Activated T-helper 2 cell treated with anti-CD3 and anti-CD28 coated beads, Interferon-gamma antibody, Interleukin-2, Interleukin-4, amounts not matched to agents 10 μg/mL and 5 μg/mL and 100 μg/mL, durations not matched to agents 14 hours and 24 hours and 36 hours (primary cell): ENCODE measurements at regions not wholly inside any gene's neighbourhood (a gene's known extent, or its start where the extent isn't known, plus 50 kb on each side); places are given as distances from the start of the nearest gene placed in this dataset.

Experiments
- DNase-seq: peaks from one replicate; pipeline ENCODE4 v3.0.0; 2021; ENCODE audit warnings: low spot score
- H3K27ac Mint-ChIP-seq: one replicate; pipeline ENCODE4 v1.8.0; 2021; ENCODE audit warnings: mixed read lengths
- H3K27me3 Mint-ChIP-seq: one replicate; pipeline ENCODE4 v1.8.0; 2021; ENCODE audit warnings: low read depth, mixed read lengths
- H3K36me3 Mint-ChIP-seq: one replicate; pipeline ENCODE4 v1.8.0; 2021; ENCODE audit warnings: low read depth, mixed read lengths
- H3K4me1 Mint-ChIP-seq: one replicate; pipeline ENCODE4 v1.8.0; 2021; ENCODE audit warnings: low read depth, mixed read lengths
- H3K4me3 Mint-ChIP-seq: one replicate; pipeline ENCODE4 v1.8.0; 2021; ENCODE audit warnings: low read depth, mild to moderate bottlenecking, moderate library complexity, mixed read lengths
- H3K9me3 Mint-ChIP-seq: one replicate; pipeline ENCODE4 v1.8.0; 2021; ENCODE audit warnings: mixed read lengths
- intact Hi-C: fragments of 100-400 bp; cut with micrococcal nuclease; formaldehyde crosslinking; loops from one replicate; pipeline ENCODE4 v1.15.1; 2023

DNA sequence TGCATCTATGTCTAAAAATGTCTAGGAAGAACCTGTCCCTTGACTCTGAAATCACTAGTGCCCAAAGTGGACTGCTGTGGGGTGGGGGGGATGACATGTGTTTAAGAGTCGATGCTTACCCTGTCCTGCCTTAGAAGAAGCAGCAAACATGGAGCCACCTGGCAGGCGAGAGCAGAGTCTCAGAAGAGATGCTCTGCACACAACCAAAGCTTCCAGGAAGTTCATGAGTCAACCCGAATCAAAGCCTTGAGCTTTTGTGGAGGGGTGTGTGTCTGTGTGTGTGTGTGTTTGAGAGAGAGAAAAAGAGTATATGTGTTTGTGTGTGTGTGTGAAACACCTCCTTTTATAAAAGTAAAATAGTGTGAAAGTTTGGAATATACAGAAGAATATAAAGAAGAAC lies 269.9 kb downstream of the ALDH8A1 start:
- peaks cover 3% of the 10 kb centered on the region for H3K4me1 Mint-ChIP-seq
- no peaks in the 10 kb centered on the region for H3K36me3 Mint-ChIP-seq
- H3K27ac Mint-ChIP-seq: no peak overlapping the region
- H3K4me3 Mint-ChIP-seq: no peak overlapping the region
- DNase-seq: no peak
- H3K9me3 Mint-ChIP-seq: no peaks in the 10 kb centered on the region
- intact Hi-C loops: no loop called here
- H3K27me3 Mint-ChIP-seq: peaks cover 4% of the 10 kb centered on the region

DNA sequence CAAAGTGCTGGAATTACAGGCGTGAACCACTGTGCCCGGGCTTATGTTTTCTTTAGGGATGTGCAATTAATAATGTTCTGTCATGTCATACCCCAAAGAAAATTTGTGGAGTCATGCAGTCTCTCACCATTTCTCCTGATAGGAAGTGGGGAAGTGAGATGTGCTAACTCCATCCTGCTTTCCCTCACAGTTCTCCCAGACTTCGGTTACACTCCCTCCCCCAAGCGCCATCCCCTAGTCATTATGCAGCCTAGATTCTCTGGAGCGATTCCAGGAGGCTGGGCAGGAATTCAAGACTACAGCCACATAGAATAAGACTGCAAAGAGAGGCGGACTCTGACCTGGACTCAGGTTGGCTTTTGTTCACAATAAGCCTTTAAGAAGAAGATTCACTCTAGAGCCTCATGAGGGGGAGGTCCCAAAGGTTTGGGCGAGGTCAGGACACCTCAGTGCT lies 271.4 kb downstream of the ALDH8A1 start:
- H3K9me3 Mint-ChIP-seq: no peaks in the 10 kb centered on the region
- H3K36me3 Mint-ChIP-seq: no peaks in the 10 kb centered on the region
- no peaks in the 10 kb centered on the region for H3K27me3 Mint-ChIP-seq
- no peak for DNase-seq
- no peak overlapping the region for H3K27ac Mint-ChIP-seq
- peaks cover 6% of the 10 kb centered on the region for H3K4me1 Mint-ChIP-seq
- H3K4me3 Mint-ChIP-seq: no peak overlapping the region
- intact Hi-C loops: no loop called here

DNA sequence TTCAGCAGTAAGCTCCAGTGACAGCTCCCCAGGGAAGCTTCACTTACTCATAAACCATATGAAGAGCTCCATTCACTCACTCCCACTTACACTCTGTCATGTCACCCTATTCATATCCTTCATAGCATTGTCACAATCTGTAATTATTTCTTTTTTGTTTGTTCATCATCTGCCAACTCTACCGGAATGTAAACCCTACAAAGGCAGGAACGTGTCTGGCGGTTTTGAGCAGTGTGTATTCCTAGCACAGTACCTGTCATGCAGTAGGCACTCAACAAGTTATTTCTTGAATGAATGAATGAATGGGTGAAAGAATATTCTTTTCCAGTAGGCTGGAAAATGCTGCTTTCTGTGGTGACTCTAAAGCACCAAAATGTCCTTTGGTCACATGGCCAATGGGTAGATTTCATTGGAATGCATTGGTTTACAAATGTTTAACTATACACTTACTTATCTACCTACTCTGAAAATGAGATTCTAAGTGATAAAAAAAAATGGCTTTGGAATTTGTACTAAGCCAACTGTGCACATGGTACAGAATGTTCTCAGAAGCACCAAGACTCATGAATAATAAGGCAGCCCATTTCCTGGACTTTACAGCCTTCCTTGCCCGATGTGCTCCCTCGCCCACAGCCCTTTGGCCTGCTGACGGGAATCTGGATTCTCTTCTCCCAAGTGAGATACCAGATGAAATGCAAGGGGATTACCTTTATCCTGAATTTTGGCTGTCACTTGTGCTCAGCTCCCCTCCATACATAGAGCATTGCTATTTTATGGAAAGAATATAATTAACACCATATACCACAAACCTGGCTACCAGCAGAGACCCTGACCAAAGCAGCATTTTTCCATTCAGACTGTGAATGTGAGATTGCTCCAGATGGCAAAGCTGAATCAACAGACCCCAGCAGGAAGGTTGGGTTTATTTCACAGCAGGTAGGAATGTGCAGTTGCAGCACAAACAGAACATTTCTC lies 273.3 kb downstream of the ALDH8A1 start:
- intact Hi-C loops: no loop called here
- Mint-ChIP-seq H3K36me3 (no peaks in the 10 kb centered on the region), H3K27me3 (no peaks in the 10 kb centered on the region), H3K4me3 (no peak overlapping the region), H3K4me1 (peaks cover 11% of the 10 kb centered on the region), H3K27ac (no peak overlapping the region), H3K9me3 (no peaks in the 10 kb centered on the region)
- no peak for DNase-seq

- no peaks in the 10 kb centered on the region for H3K9me3 Mint-ChIP-seq
- H3K36me3 Mint-ChIP-seq: no peaks in the 10 kb centered on the region
- no peaks in the 10 kb centered on the region for H3K27me3 Mint-ChIP-seq
- intact Hi-C loops: no loop called here
- DNase-seq: no peak
- H3K27ac Mint-ChIP-seq: no peak overlapping the region
- peaks cover 11% of the 10 kb centered on the region for H3K4me1 Mint-ChIP-seq
- no peak overlapping the region for H3K4me3 Mint-ChIP-seq
Measured at GRCh38 chr6:134675110-134676054, 274.5 kb downstream of the ALDH8A1 start.

- Mint-ChIP-seq H3K4me1 (peaks cover 8% of the 10 kb centered on the region), H3K9me3 (no peaks in the 10 kb centered on the region), H3K27ac (no peak overlapping the region), H3K36me3 (no peaks in the 10 kb centered on the region), H3K27me3 (no peaks in the 10 kb centered on the region), H3K4me3 (no peak overlapping the region)
- no peak for DNase-seq
- intact Hi-C loops: no loop called here
Measured at GRCh38 chr6:134674562-134674961, 275.3 kb downstream of the ALDH8A1 start.

DNA sequence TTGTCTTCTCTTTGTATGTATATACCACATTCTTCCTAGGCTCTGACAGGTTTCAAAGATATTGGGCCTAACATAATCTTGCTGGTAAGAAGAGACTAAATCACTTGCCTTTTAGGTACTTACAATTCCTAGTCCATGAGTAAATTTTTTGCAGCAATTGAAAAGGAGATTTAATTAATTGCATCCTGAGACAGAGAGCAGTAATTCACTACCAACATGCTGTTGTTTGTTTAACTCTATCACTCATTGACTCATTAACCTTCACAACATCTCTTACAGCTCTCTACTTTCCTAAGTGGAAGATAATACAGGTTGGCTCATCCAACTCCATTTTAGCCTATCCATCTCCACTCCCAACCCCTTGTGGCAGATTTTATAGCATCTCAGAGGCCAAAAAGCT lies 280.4 kb downstream of the ALDH8A1 start:
- Mint-ChIP-seq H3K4me1 (peaks cover 8% of the 10 kb centered on the region), H3K27me3 (no peaks in the 10 kb centered on the region), H3K4me3 (no peak overlapping the region), H3K9me3 (no peaks in the 10 kb centered on the region), H3K36me3 (no peaks in the 10 kb centered on the region), H3K27ac (no peak overlapping the region)
- DNase-seq: no peak
- intact Hi-C loops: no loop called here

DNA sequence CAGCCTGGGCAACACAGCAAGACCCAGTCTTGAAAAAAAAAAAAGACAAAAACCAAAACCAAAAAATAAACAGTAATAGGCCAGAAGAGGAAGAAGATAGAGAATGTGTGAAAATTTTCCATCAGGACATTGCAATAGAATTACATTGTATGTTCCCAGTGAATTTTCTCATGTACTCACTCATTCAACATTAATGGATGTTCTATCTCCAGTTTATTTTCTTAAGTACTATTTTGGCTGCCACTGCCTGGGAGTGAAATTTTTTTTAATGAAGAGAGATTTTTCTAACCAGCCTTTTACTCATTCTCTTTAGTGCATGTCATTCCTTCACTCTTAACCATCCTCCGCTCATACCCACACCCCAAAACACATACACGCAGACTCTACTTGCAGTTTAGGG lies 282.8 kb downstream of the ALDH8A1 start:
- intact Hi-C loops: no loop called here
- no peaks in the 10 kb centered on the region for H3K27me3 Mint-ChIP-seq
- DNase-seq: no peak
- H3K4me1 Mint-ChIP-seq: no peaks in the 10 kb centered on the region
- H3K27ac Mint-ChIP-seq: no peak overlapping the region
- H3K9me3 Mint-ChIP-seq: no peaks in the 10 kb centered on the region
- no peak overlapping the region for H3K4me3 Mint-ChIP-seq
- no peaks in the 10 kb centered on the region for H3K36me3 Mint-ChIP-seq

- intact Hi-C loops: no loop called here
- no peaks in the 10 kb centered on the region for H3K9me3 Mint-ChIP-seq
- peaks cover 1% of the 10 kb centered on the region for H3K27me3 Mint-ChIP-seq
- H3K27ac Mint-ChIP-seq: no peak overlapping the region
- DNase-seq: no peak
- no peaks in the 10 kb centered on the region for H3K4me1 Mint-ChIP-seq
- no peak overlapping the region for H3K4me3 Mint-ChIP-seq
- H3K36me3 Mint-ChIP-seq: no peaks in the 10 kb centered on the region
Measured at GRCh38 chr6:134666125-134666524, 283.8 kb downstream of the ALDH8A1 start.

DNA sequence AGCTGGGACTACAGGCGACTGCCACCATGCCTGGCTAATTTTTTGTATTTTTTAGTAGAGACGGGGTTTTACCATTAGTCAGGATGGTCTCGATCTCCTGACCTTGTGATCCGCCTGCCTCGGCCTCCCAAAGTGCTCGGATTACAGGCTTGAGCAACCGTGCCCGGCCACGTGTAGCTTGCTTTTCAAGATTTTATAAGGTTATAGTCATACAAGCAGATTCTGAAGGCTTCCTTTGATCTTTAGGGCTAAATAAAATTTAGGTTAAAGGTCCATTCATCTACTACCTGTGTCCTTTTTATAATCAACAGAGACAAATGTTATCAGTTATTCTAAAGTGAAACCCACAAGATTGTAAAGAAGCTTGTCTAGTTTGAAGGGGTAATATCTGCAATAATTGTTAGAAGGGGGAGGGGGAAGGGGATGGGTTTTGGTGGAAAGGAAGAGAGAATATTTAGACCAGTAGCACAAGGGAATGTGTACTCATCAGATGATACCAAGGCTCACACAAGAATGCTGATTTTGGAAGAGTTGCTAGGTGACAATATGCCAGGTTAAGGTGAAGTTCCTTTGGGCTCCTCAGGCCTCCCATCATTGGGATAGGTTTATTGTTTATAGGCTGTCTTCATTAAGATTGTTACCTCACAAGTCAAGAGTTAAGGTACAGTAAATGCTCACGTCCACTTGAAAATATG lies 284.7 kb downstream of the ALDH8A1 start:
- peaks cover 3% of the 10 kb centered on the region for H3K27me3 Mint-ChIP-seq
- no peaks in the 10 kb centered on the region for H3K36me3 Mint-ChIP-seq
- no peaks in the 10 kb centered on the region for H3K4me1 Mint-ChIP-seq
- H3K27ac Mint-ChIP-seq: no peak overlapping the region
- DNase-seq: no peak
- H3K4me3 Mint-ChIP-seq: no peak overlapping the region
- intact Hi-C loops: no loop called here
- H3K9me3 Mint-ChIP-seq: no peaks in the 10 kb centered on the region

DNA sequence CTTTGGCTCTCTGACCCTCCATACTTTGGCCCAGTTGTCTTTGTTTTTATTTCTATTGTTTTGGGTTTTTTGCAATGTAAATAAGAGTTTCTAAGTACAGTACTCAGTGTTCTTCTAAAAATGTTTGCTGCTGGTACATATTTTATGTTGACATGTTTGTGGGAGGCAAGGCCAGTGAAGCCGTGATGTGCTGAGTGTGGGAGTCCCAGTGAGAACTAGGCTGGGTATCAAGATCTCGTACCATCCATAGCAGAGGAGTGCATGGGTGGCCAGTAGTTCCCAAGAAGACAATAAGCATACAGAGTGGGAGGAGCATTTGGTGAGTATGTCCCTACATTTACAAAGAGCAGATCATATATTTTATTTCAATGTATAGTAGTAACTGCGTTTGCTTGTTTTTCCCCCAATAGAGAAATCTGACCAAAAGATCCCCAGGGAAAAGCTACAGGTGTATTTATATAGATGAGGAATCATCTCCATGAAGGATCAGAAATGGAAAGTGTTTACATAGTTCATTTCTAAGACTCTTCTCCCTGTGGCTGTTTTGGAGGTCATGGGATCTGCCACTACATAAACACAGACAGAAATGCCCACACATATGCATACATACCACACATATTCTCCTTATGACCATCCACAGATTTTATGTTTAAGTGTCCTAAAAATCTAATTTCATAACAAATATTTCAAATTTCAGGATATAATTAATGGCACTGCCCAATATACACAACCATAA lies 285.9 kb downstream of the ALDH8A1 start:
- no peaks in the 10 kb centered on the region for H3K4me1 Mint-ChIP-seq
- H3K27ac Mint-ChIP-seq: no peak overlapping the region
- no peaks in the 10 kb centered on the region for H3K36me3 Mint-ChIP-seq
- H3K4me3 Mint-ChIP-seq: no peak overlapping the region
- intact Hi-C loops: no loop called here
- no peaks in the 10 kb centered on the region for H3K9me3 Mint-ChIP-seq
- peaks cover 3% of the 10 kb centered on the region for H3K27me3 Mint-ChIP-seq
- DNase-seq: no peak

DNA sequence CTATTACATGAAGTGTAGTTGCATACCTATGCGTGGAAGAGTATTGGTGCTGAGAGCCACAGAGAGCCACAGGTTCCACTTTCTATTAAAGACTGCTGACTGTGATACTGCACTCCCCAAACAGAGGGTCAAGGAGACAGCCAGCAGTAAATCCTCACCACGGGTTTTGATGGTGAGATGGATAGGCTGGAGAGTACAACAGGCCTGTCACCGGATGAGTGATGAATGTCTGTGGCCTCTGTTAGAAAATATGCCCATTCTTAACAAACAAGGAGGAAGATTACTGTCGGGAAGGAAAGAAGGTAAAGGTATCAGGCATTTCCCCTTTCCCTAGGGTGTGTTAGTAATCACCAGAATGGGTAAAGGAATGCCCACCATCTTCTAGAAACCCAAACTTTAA lies 286.5 kb downstream of the ALDH8A1 start:
- Mint-ChIP-seq H3K9me3 (no peaks in the 10 kb centered on the region), H3K27ac (no peak overlapping the region), H3K4me3 (no peak overlapping the region), H3K27me3 (peaks cover 3% of the 10 kb centered on the region), H3K36me3 (no peaks in the 10 kb centered on the region), H3K4me1 (no peaks in the 10 kb centered on the region)
- no peak for DNase-seq
- intact Hi-C loops: no loop called here

GRCh38 chr6:134662077-134662700 lies 287.7 kb downstream of the ALDH8A1 start:
- H3K4me1 Mint-ChIP-seq: no peaks in the 10 kb centered on the region
- no peak overlapping the region for H3K4me3 Mint-ChIP-seq
- H3K27me3 Mint-ChIP-seq: peaks cover 3% of the 10 kb centered on the region
- intact Hi-C loops: no loop called here
- no peaks in the 10 kb centered on the region for H3K9me3 Mint-ChIP-seq
- no peak overlapping the region for H3K27ac Mint-ChIP-seq
- H3K36me3 Mint-ChIP-seq: no peaks in the 10 kb centered on the region
- no peak for DNase-seq
